GM06990 (cell line): ENCODE measurements at regions not wholly inside any gene's neighbourhood (a gene's known extent, or its start where the extent isn't known, plus 50 kb on each side); places are given as distances from the start of the nearest gene placed in this dataset.

Experiments
- DNase-seq: peaks from one replicate; pipeline ENCODE4 v3.0.0-alpha.2; 2011; ENCODE audit not compliant: insufficient read length; ENCODE audit errors: extremely low read depth
- H3K27me3 ChIP-seq: replicated peaks from 2 replicates; pipeline ENCODE4 v1.6.0; 2011; ENCODE audit warnings: low read length; ENCODE audit not compliant: control insufficient read depth, insufficient read depth
- H3K36me3 ChIP-seq: 2 replicates; pipeline ENCODE4 v1.5.1; 2011; ENCODE audit warnings: low read length; ENCODE audit not compliant: control insufficient read depth, insufficient read depth
- H3K4me3 ChIP-seq: replicated peaks from 2 replicates; pipeline ENCODE4 v1.5.1; 2011; ENCODE audit warnings: low read depth, mild to moderate bottlenecking, control low read depth, low read length
- CTCF ChIP-seq: IDR thresholded peaks from 2 replicates; pipeline ENCODE4 v1.5.1; 2011; ENCODE audit warnings: low read length, control low read depth, mild to moderate bottlenecking, inconsistent platforms; ENCODE audit not compliant: insufficient read depth, poor library complexity, severe bottlenecking

GRCh38 chr5:133744051-133744959 is 132.0 kb upstream of the FSTL4 start:
- Histone ChIP-seq H3K36me3 (no peaks in the 10 kb centered on the region), H3K27me3 (no peaks in the 10 kb centered on the region; the same call in 1 of the 2 replicates), H3K4me3 (no peak overlapping the region)
- no peak for TF ChIP-seq CTCF
- peak; percentile 46 for DNase-seq

GRCh38 chr5:133742431-133742988 is 130.2 kb upstream of the FSTL4 start:
- peak; percentile 61 for DNase-seq
- Histone ChIP-seq H3K4me3 (peak overlapping the region; percentile 8; the same call in 1 of the 2 replicates), H3K27me3 (no peaks in the 10 kb centered on the region; the same call in 1 of the 2 replicates), H3K36me3 (no peaks in the 10 kb centered on the region)
- no peak for TF ChIP-seq CTCF

DNA sequence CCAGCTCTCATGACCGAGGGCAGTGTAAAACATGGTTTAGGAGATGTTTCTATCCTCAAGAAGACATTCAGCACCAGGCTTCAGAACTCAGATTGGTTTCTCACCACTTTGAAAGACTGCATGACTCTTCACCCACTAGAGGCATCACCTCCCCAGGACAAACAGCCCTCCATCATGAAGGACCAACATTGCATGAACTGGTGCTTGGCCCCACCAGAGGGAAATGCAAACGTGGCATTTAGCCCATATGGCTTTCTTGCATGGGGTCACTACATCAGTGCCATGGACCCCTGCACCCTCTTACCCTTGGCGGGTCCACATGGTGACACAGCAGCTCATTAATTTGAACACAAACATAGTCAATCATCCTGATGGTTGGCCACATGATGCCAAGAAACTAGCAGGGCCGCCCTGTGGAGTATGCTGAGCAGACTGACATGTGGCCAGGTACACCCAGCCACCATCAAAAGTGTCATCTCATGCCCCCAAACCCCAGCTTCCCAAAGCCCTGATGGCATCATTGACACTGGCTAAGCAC is 129.5 kb upstream of the FSTL4 start:
- Histone ChIP-seq H3K27me3 (no peaks in the 10 kb centered on the region; the same call in 1 of the 2 replicates), H3K4me3 (no peak overlapping the region), H3K36me3 (no peaks in the 10 kb centered on the region)
- no peak for TF ChIP-seq CTCF
- DNase-seq: no peak

GRCh38 chr5:133741396-133741795 is 129.1 kb upstream of the FSTL4 start:
- no peaks in the 10 kb centered on the region for H3K36me3 ChIP-seq
- H3K4me3 ChIP-seq: no peak overlapping the region
- DNase-seq: no peak
- no peak for TF ChIP-seq CTCF
- H3K27me3 ChIP-seq: no peaks in the 10 kb centered on the region; the same call in 1 of the 2 replicates

DNA sequence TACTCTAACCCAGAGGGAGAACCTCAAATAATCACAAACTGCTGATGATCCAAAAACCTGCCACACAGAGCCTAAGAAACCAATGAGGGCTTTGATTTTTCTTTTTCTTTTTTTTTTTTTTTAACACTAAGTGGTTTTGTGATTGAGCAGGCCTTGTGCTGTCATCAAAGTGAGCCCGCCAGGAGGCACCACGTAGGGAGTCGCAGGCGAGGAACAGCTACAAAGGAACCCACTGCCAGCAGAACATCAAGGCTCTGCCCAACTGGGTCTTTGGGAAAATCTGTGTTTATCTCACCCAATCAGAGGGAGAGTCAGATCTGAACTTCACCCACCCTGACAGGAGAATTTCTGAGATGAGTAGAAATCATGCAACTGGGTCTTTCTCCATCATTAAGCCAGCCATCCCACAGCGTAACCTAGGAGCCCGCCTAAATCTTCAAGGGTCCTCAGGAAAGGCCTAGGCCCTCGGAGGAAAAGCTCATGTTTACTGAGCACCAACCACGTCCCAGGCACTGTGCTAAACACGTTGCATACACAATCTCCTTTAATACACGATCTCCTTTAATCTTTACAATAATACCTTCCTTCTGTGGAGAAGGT is 126.9 kb upstream of the FSTL4 start:
- DNase-seq: no peak
- no peak for TF ChIP-seq CTCF
- H3K36me3 ChIP-seq: no peaks in the 10 kb centered on the region
- no peak overlapping the region for H3K4me3 ChIP-seq
- H3K27me3 ChIP-seq: no peaks in the 10 kb centered on the region; the same call in 1 of the 2 replicates
